ENCODE measurements at regions not wholly inside any gene's neighbourhood (a gene's known extent, or its start where the extent isn't known, plus 50 kb on each side); places are given as distances from the start of the nearest gene placed in this dataset.

GRCh38 chr11:26896719-26897118 is 97.2 kb upstream of the FIBIN start:
- no peaks in the 10 kb centered on the region for H3K9me3 ChIP-seq (replicated peaks; ENCODE audit: control insufficient read depth, insufficient read depth, low read length)
- FAIRE-seq (no peak), DNase-seq (ENCODE audit: low read depth, low spot score) (no peak)
- POLR2A ChIA-PET, result no interaction called here
- H2AFZ ChIP-seq (ENCODE audit: low read depth, low read length), result no peak overlapping the region
- no TSS peak for BruUV-seq (replicated peaks)
- dilution Hi-C loops (cut with MboI; ENCODE audit: extremely low pct_ligation_motif_present, low sequenced_read_pairs) (no loop called here), intact Hi-C loops (cut with micrococcal nuclease) (no loop called here)
- TF ChIP-seq POLR2AphosphoS5 (IDR thresholded peaks at IDR 0.05; ENCODE audit: insufficient read depth, low read depth, low read length) (no peak), GATA2 (IDR thresholded peaks at IDR 0.05; ENCODE audit: insufficient read depth, insufficient read length, low read depth, low read length) (no peak), JUN (IDR thresholded peaks at IDR 0.05; ENCODE audit: borderline replicate concordance, insufficient read depth, insufficient read length, low read depth) (no peak), CTCF (IDR thresholded peaks at IDR 0.05; ENCODE audit: extremely low read depth in 1 of 2, insufficient read depth in 1 of 2, low read depth in 1 of 2, low read length in 2 of 2) (no peak), MAX (IDR thresholded peaks at IDR 0.05; ENCODE audit: insufficient read depth, insufficient read length) (no peak), MYC (IDR thresholded peaks at IDR 0.05; ENCODE audit: low read depth, low read length) (no peak), EZH2 (IDR thresholded peaks at IDR 0.05; ENCODE audit: borderline replicate concordance, low read depth, low read length, severe bottlenecking) (no peak), FOS (IDR thresholded peaks at IDR 0.05; ENCODE audit: borderline replicate concordance, insufficient read depth, low read length) (no peak)
- H3K36me3 ChIP-seq (ENCODE audit: control insufficient read depth in 2 of 2, extremely low read depth in 1 of 2, insufficient read depth in 2 of 2, low read length in 2 of 2), result no peaks in the 10 kb centered on the region
- no peak overlapping the region for H3K9ac ChIP-seq (replicated peaks; ENCODE audit: extremely low read depth, insufficient read depth, low read length)
- no peaks in the 10 kb centered on the region for H3K79me2 ChIP-seq (ENCODE audit: control insufficient read depth, insufficient read depth, low read length)
- H3K9me1 ChIP-seq (replicated peaks; ENCODE audit: control insufficient read depth, extremely low read depth, insufficient read depth, low read length), result no peaks in the 10 kb centered on the region
- no peak overlapping the region for H3K4me3 ChIP-seq (replicated peaks in 1 of 3; ENCODE audit: insufficient read depth in 1 of 3, low read depth in 1 of 3, low read length in 3 of 3)
- H4K20me1 ChIP-seq (replicated peaks; ENCODE audit: control insufficient read depth, extremely low read depth, insufficient read depth, low read length), result no peaks in the 10 kb centered on the region
- H3K27ac ChIP-seq (ENCODE audit: insufficient read depth, low read depth, low read length), result no peak overlapping the region
- no peaks in the 10 kb centered on the region for H3K27me3 ChIP-seq (ENCODE audit: control insufficient read depth in 2 of 2, insufficient read depth in 2 of 2, low read length in 2 of 2)
- no peak overlapping the region for H3K4me2 ChIP-seq (ENCODE audit: insufficient read depth, low read length)
- CTCF ChIA-PET, result no interaction called here
- H3K4me1 ChIP-seq (ENCODE audit: control insufficient read depth, extremely low read depth, insufficient read depth, low read length), result no peaks in the 10 kb centered on the region

Measured in endothelial cell of umbilical vein (primary cell).